GM23248 (cell line): ENCODE measurements at regions not wholly inside any gene's neighbourhood (a gene's known extent, or its start where the extent isn't known, plus 50 kb on each side); places are given as distances from the start of the nearest gene placed in this dataset.
A peak's percentile ranks its signal among the peaks of the same experiment; 100 is the strongest.

ENCODE experiments used
- DNase-seq: peaks from one replicate; pipeline ENCODE4 v3.0.0-alpha.2; 2015
- H2AFZ ChIP-seq: fragments of 200-600 bp; sonication (generic); 2 replicates; pipeline ENCODE4 v1.6.1; 2016; ENCODE audit warnings: antibody characterized with exemption
- H3F3A ChIP-seq: fragments of 200-600 bp; sonication (generic); 2 replicates; pipeline ENCODE4 v1.6.1; 2016; ENCODE audit warnings: mild to moderate bottlenecking, antibody characterized with exemption, mixed run types; ENCODE audit not compliant: insufficient read depth
- H3K27ac ChIP-seq: fragments of 200-600 bp; sonication (generic); 2 replicates; pipeline ENCODE4 v1.5.1; 2016; ENCODE audit warnings: mild to moderate bottlenecking
- H3K27me3 ChIP-seq: fragments of 200-600 bp; sonication (generic); replicated peaks from 2 replicates; pipeline ENCODE4 v1.6.1; 2016; ENCODE audit warnings: mild to moderate bottlenecking; ENCODE audit not compliant: insufficient read depth
- H3K36me3 ChIP-seq: fragments of 200-600 bp; sonication (generic); 2 replicates; pipeline ENCODE4 v1.6.1; 2016; ENCODE audit warnings: low read depth, mild to moderate bottlenecking
- H3K4me1 ChIP-seq: fragments of 200-600 bp; sonication (generic); 2 replicates; pipeline ENCODE4 v1.6.1; 2016; ENCODE audit warnings: mild to moderate bottlenecking; ENCODE audit not compliant: insufficient read depth
- H3K4me2 ChIP-seq: fragments of 200-600 bp; sonication (generic); one replicate; pipeline ENCODE4 v1.6.1; 2016; ENCODE audit warnings: mild to moderate bottlenecking; ENCODE audit not compliant: unreplicated experiment
- H3K4me3 ChIP-seq: fragments of 200-600 bp; sonication (generic); 2 replicates; pipeline ENCODE4 v1.5.1; 2016; ENCODE audit warnings: mild to moderate bottlenecking
- H3K79me2 ChIP-seq: fragments of 200-600 bp; sonication (generic); 2 replicates; pipeline ENCODE4 v1.6.1; 2016; ENCODE audit warnings: mild to moderate bottlenecking; ENCODE audit not compliant: insufficient read depth
- H3K9ac ChIP-seq: fragments of 200-600 bp; sonication (generic); 2 replicates; pipeline ENCODE4 v1.6.1; 2016; ENCODE audit warnings: mild to moderate bottlenecking
- H3K9me2 ChIP-seq: fragments of 200-600 bp; sonication (generic); 2 replicates; pipeline ENCODE4 v1.6.1; 2016; ENCODE audit warnings: mixed run types, mild to moderate bottlenecking, moderate library complexity; ENCODE audit not compliant: insufficient read depth
- H3K9me3 ChIP-seq: fragments of 200-600 bp; sonication (generic); one replicate; pipeline ENCODE4 v1.6.1; 2017; ENCODE audit warnings: low read depth
- H4K20me1 ChIP-seq: fragments of 200-600 bp; sonication (generic); 2 replicates; pipeline ENCODE4 v1.6.0; 2016; ENCODE audit not compliant: insufficient read depth
- EZH2 ChIP-seq: fragments of 200-600 bp; sonication (generic); IDR thresholded peaks from 2 replicates; pipeline ENCODE4 v1.6.1; 2018; ENCODE audit warnings: antibody characterized with exemption, mild to moderate bottlenecking; ENCODE audit not compliant: insufficient read depth, poor library complexity, severe bottlenecking
- EZH2phosphoT487 ChIP-seq: fragments of 200-600 bp; sonication (generic); IDR thresholded peaks from 2 replicates; pipeline ENCODE4 v1.6.1; 2018; ENCODE audit warnings: antibody characterized with exemption, moderate library complexity, mild to moderate bottlenecking, low read depth; ENCODE audit not compliant: insufficient read depth
- WGBS, 2 experiments: methylation state at CpG; one replicate each; pipeline ENCODE4 v1.1.6; 2015 to 2017; ENCODE audit warnings: low lambda C conversion rate in 2 of 2, low coverage in 1 of 2; ENCODE audit errors: missing lambda C conversion rate in 2 of 2; 5-methylcytosine and 5-hydroxymethylcytosine counted together
- in situ Hi-C: fragments of 300-500 bp; cut with MboI; formaldehyde crosslinking; loops from 2 replicates; pipeline ENCODE4 v1.15.0; 2020

GRCh38 chr4:111984169-111984819 lies 161.0 kb upstream of the FAM241A start:
- TF ChIP-seq EZH2 (no peak), EZH2phosphoT487 (no peak)
- Histone ChIP-seq H3K79me2 (no peaks in the 10 kb centered on the region), H3K27me3 (no peaks in the 10 kb centered on the region), H3K4me2 (no peak overlapping the region), H3K9me3 (no peaks in the 10 kb centered on the region), H2AFZ (no peak overlapping the region), H3K9ac (no peak overlapping the region), H3K36me3 (no peaks in the 10 kb centered on the region), H3F3A (no peaks in the 10 kb centered on the region), H4K20me1 (no peaks in the 10 kb centered on the region), H3K4me1 (0 out of 2 replicates have a peak, but pooled peaks cover 6% of the 10 kb centered on the region), H3K27ac (no peak overlapping the region), H3K4me3 (no peak overlapping the region), H3K9me2 (no peaks in the 10 kb centered on the region)
- in situ Hi-C loops = no loop called here
- 61% methylated on average over 10 of the region's 10 CpGs for WGBS, 2 experiments
- DNase-seq = peak; percentile 7

GRCh38 chr4:111985426-111985825 lies 159.8 kb upstream of the FAM241A start:
- no peak for DNase-seq
- Histone ChIP-seq H3K79me2 (no peaks in the 10 kb centered on the region), H3K27ac (no peak overlapping the region), H4K20me1 (no peaks in the 10 kb centered on the region), H3K27me3 (no peaks in the 10 kb centered on the region), H3K4me2 (no peak overlapping the region), H3K36me3 (no peaks in the 10 kb centered on the region), H3K4me3 (no peak overlapping the region), H3F3A (no peaks in the 10 kb centered on the region), H2AFZ (no peak overlapping the region), H3K9ac (no peak overlapping the region), H3K9me2 (no peaks in the 10 kb centered on the region), H3K9me3 (no peaks in the 10 kb centered on the region), H3K4me1 (0 out of 2 replicates have a peak, but pooled peaks cover 1% of the 10 kb centered on the region)
- no peak for TF ChIP-seq EZH2
- in situ Hi-C loops = no loop called here
- 46 to 49% methylated on average over 2 of the region's 2 CpGs for whole genome bisulfite sequencing, 2 experiments

DNA sequence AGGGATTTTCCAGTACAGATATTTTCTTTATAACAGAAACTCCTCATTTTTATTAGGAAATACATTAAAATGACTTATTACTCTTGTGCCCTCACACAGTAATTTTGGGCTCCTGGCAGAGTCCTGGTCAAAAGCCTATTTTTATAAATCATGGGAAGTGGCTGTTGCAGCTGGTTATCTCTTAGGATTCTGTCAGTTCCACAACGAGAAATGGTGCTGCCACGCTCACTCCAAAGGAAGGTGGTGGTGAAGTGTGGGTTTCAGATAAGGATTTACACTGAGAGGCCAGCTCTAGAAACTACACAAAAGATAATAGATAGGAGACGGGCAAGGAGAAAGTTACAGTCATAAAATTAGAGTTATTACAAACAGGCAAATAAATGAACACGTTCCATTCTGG lies 159.2 kb upstream of the FAM241A start:
- TF ChIP-seq EZH2 = no peak
- TF ChIP-seq EZH2phosphoT487 = no peak
- no peaks in the 10 kb centered on the region for H3K79me2 ChIP-seq
- H3K4me2 ChIP-seq = no peak overlapping the region
- H3K27me3 ChIP-seq = no peaks in the 10 kb centered on the region
- no peaks in the 10 kb centered on the region for H3K4me1 ChIP-seq
- DNase-seq = no peak
- no peak overlapping the region for H3K4me3 ChIP-seq
- H3K27ac ChIP-seq = no peak overlapping the region
- H3F3A ChIP-seq = no peaks in the 10 kb centered on the region
- no peaks in the 10 kb centered on the region for H3K9me3 ChIP-seq
- H3K9me2 ChIP-seq = no peaks in the 10 kb centered on the region
- no peak overlapping the region for H3K9ac ChIP-seq
- 77 to 79% methylated on average over 4 of the region's 4 CpGs for WGBS, 2 experiments
- H2AFZ ChIP-seq = no peak overlapping the region
- in situ Hi-C loops = no loop called here
- H3K36me3 ChIP-seq = no peaks in the 10 kb centered on the region
- H4K20me1 ChIP-seq = no peaks in the 10 kb centered on the region

- no peak overlapping the region for H2AFZ ChIP-seq
- no peaks in the 10 kb centered on the region for H4K20me1 ChIP-seq
- WGBS, 2 experiments = 84 to 89% methylated on average over 3 of the region's 3 CpGs
- H3K9ac ChIP-seq = no peak overlapping the region
- H3K27ac ChIP-seq = no peak overlapping the region
- H3K79me2 ChIP-seq = no peaks in the 10 kb centered on the region
- no peak overlapping the region for H3K4me2 ChIP-seq
- H3K36me3 ChIP-seq = no peaks in the 10 kb centered on the region
- in situ Hi-C loops = no loop called here
- no peaks in the 10 kb centered on the region for H3K9me2 ChIP-seq
- no peaks in the 10 kb centered on the region for H3K9me3 ChIP-seq
- no peak overlapping the region for H3K4me3 ChIP-seq
- no peak for DNase-seq
- H3F3A ChIP-seq = no peaks in the 10 kb centered on the region
- H3K4me1 ChIP-seq = peaks cover 5% of the 10 kb centered on the region; the same call in 1 of the 2 replicates
- H3K27me3 ChIP-seq = no peaks in the 10 kb centered on the region
- no peak for TF ChIP-seq EZH2phosphoT487
- TF ChIP-seq EZH2 = no peak
Measured at GRCh38 chr4:111988514-111988913, 156.7 kb upstream of the FAM241A start.

DNA sequence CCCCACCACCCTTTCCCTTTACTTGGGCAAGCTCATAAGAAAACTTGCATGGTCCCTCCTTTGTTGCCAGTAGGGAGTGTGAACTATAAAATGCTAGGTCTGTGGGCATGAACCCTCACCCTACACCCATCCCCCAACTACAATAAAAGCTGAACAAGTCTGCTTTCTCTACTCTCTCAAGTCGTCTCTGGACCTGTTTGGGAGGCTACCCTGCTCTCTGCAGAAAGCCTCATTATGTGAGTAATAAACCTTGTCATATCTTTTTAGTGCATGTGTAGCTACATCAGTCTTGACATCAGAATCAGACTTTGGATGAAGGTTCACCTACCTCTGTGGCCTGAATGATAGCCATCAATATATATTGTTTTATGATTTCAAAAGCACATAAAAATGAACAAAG lies 155.4 kb upstream of the FAM241A start:
- 43 to 73% methylated on average over 1 of the region's 1 CpG for WGBS, 2 experiments
- Histone ChIP-seq H3K36me3 (no peaks in the 10 kb centered on the region), H3K9me3 (no peaks in the 10 kb centered on the region), H3K27ac (no peak overlapping the region), H3F3A (no peaks in the 10 kb centered on the region), H3K4me2 (no peak overlapping the region), H3K9me2 (no peaks in the 10 kb centered on the region), H2AFZ (no peak overlapping the region), H4K20me1 (no peaks in the 10 kb centered on the region), H3K4me1 (peaks cover 5% of the 10 kb centered on the region; the same call in 1 of the 2 replicates), H3K9ac (no peak overlapping the region), H3K4me3 (no peak overlapping the region), H3K27me3 (no peaks in the 10 kb centered on the region), H3K79me2 (no peaks in the 10 kb centered on the region)
- in situ Hi-C loops = no loop called here
- no peak for DNase-seq
- no peak for TF ChIP-seq EZH2phosphoT487
- no peak for TF ChIP-seq EZH2
